B cell (primary cell): ENCODE measurements at regions not wholly inside any gene's neighbourhood (a gene's known extent, or its start where the extent isn't known, plus 50 kb on each side); places are given as distances from the start of the nearest gene placed in this dataset.

ENCODE experiments used
- ATAC-seq: fragments of 200-7000 bp; cut with Tn5 transposase; one replicate; pipeline ENCODE4 v1.10.0; 2021; ENCODE audit warnings: low read depth, mild to moderate bottlenecking, moderate number of reproducible peaks, moderate library complexity
- CTCF ChIA-PET: fragments of 350-600 bp; sonication (Branson Sonifier 250); formaldehyde crosslinking; loops from one replicate; lab custom pipeline; 2021; ENCODE audit warnings: antibody characterized with exemption, inconsistent platforms; lab: Charles Lee
- POLR2A ChIA-PET: fragments of 350-600 bp; sonication (Branson Sonifier 250); formaldehyde crosslinking; loops from one replicate; lab custom pipeline; 2021; ENCODE audit warnings: antibody characterized with exemption; lab: Charles Lee
- DNase-seq: peaks from one replicate; pipeline ENCODE4 v3.0.0; 2013
- H2AFZ ChIP-seq: 2 replicates; pipeline ENCODE4 v1.6.1; 2012; ENCODE audit warnings: mild to moderate bottlenecking, low read depth, low read length; ENCODE audit not compliant: insufficient read depth, poor library complexity, severe bottlenecking
- H3K27ac ChIP-seq, 2 donors: 1 replicate in 1 of 2; 2 replicates in 1 of 2; pipeline ENCODE4 v1.5.1; 2012 to 2013; ENCODE audit warnings: low read length in 2 of 2, mild to moderate bottlenecking in 2 of 2, moderate library complexity in 1 of 2
- H3K27me3 ChIP-seq, 4 experiments: fragments of 200-600 bp in 1 of 4; sonication (generic) in 1 of 4; replicated peaks in 1 of 4; 1 replicate in 2 of 4; 2 replicates in 2 of 4; pipeline versions ENCODE4 v1.6.1 to v1.7.0; 2013 to 2016; ENCODE audit warnings: low read length in 3 of 4, mild to moderate bottlenecking in 2 of 4, mixed read lengths in 1 of 4, moderate library complexity in 1 of 4; ENCODE audit not compliant: insufficient read depth in 4 of 4, control insufficient read depth in 3 of 4; ENCODE audit errors: control extremely low read depth in 1 of 4
- H3K36me3 ChIP-seq, 2 experiments: replicated peaks in 1 of 2; 1 replicate in 1 of 2; 2 replicates in 1 of 2; pipeline versions ENCODE4 v1.6.1 to v1.7.1; 2013; ENCODE audit warnings: low read length in 1 of 2; ENCODE audit not compliant: insufficient read depth in 2 of 2, control insufficient read depth in 1 of 2; ENCODE audit errors: control extremely low read depth in 1 of 2, extremely low read depth in 1 of 2
- H3K4me1 ChIP-seq, 2 donors: fragments of 200-600 bp in 1 of 2; sonication (generic) in 1 of 2; 1 replicate in 1 of 2; 2 replicates in 1 of 2; pipeline versions ENCODE4 v1.5.1 to v1.6.1; 2013 to 2017; ENCODE audit warnings: low read length in 2 of 2; ENCODE audit not compliant: control insufficient read depth in 2 of 2, insufficient read depth in 2 of 2
- H3K4me2 ChIP-seq: replicated peaks from 2 replicates; pipeline ENCODE3; 2012; ENCODE audit warnings: mild to moderate bottlenecking, low read depth, low read length; ENCODE audit not compliant: poor library complexity, severe bottlenecking
- H3K4me3 ChIP-seq, 5 experiments: fragments of 200-600 bp in 1 of 5; sonication (generic) in 1 of 5; 1 replicate in 3 of 5; 2 replicates in 2 of 5; pipeline versions ENCODE4 v1.5.1 to v1.7.0; 2011 to 2016; ENCODE audit warnings: low read length in 4 of 5, mild to moderate bottlenecking in 4 of 5, low read depth in 2 of 5, control low read depth in 1 of 5, moderate library complexity in 1 of 5; ENCODE audit not compliant: insufficient read depth in 1 of 5; ENCODE audit errors: control extremely low read depth in 1 of 5, extremely low read depth in 1 of 5
- H3K79me2 ChIP-seq: fragments of 200-600 bp; sonication (generic); one replicate; pipeline ENCODE4 v1.6.0; 2016; ENCODE audit warnings: low read length; ENCODE audit not compliant: control insufficient read depth, insufficient read depth
- H3K9ac ChIP-seq: fragments of 200-600 bp; sonication (generic); 2 replicates; pipeline ENCODE4 v1.6.1; 2017; ENCODE audit warnings: mild to moderate bottlenecking, low read length, moderate library complexity
- H3K9me3 ChIP-seq, 3 donors: one replicate each; pipeline versions ENCODE4 v1.6.1 to v1.7.1; 2013; ENCODE audit warnings: low read length in 2 of 3; ENCODE audit not compliant: control insufficient read depth in 2 of 3, insufficient read depth in 1 of 3; ENCODE audit errors: control extremely low read depth in 1 of 3
- H4K20me1 ChIP-seq: 2 replicates; pipeline ENCODE4 v1.6.0; 2012; ENCODE audit warnings: mild to moderate bottlenecking, low read length; ENCODE audit not compliant: insufficient read depth, control insufficient read depth, poor library complexity, severe bottlenecking
- H3K27ac Mint-ChIP-seq: one replicate; pipeline ENCODE4 v1.8.0; 2021; ENCODE audit warnings: mixed read lengths
- H3K27me3 Mint-ChIP-seq: one replicate; pipeline ENCODE4 v1.8.0; 2021; ENCODE audit warnings: mixed read lengths
- H3K4me1 Mint-ChIP-seq: one replicate; pipeline ENCODE4 v1.8.0; 2021; ENCODE audit warnings: mixed read lengths
- H3K4me3 Mint-ChIP-seq: one replicate; pipeline ENCODE4 v1.8.0; 2021; ENCODE audit warnings: mixed read lengths
- H3K9me3 Mint-ChIP-seq: one replicate; pipeline ENCODE4 v1.8.0; 2022; ENCODE audit warnings: mixed read lengths; ENCODE audit not compliant: insufficient read depth
- CTCF ChIP-seq: fragments of 200-600 bp; IDR thresholded peaks from one replicate; pipeline ENCODE4 v1.8.0; 2022; ENCODE audit warnings: antibody characterized with exemption, mild to moderate bottlenecking
- EZH2 ChIP-seq: IDR thresholded peaks from 2 replicates; pipeline ENCODE4 v1.6.1; 2012; ENCODE audit warnings: borderline replicate concordance, low read depth, mild to moderate bottlenecking, moderate library complexity, low read length; ENCODE audit not compliant: insufficient read depth, poor library complexity, severe bottlenecking
- WGBS: methylation state at CpG from one replicate; pipeline ENCODE4 v1.1.5; 2013; ENCODE audit warnings: missing lambda C conversion rate; ENCODE audit not compliant: insufficient coverage; 5-methylcytosine and 5-hydroxymethylcytosine counted together
- intact Hi-C: fragments of 100-400 bp; cut with micrococcal nuclease; formaldehyde crosslinking; loops from one replicate; pipeline ENCODE4 v1.10.0; 2022

- intact Hi-C loops: no loop called here
- ChIA-PET CTCF (no interaction called here), POLR2A (no interaction called here)
- H2AFZ ChIP-seq: no peak overlapping the region
- no peaks in the 10 kb centered on the region for H3K4me1 ChIP-seq
- WGBS: no CpG with 5 or more reads among the region's 1 CpG
- no peaks in the 10 kb centered on the region for H4K20me1 ChIP-seq
- H3K27me3 Mint-ChIP-seq: no peaks in the 10 kb centered on the region
- H3K9ac ChIP-seq: no peak overlapping the region
- no peak overlapping the region for H3K27ac Mint-ChIP-seq
- H3K9me3 Mint-ChIP-seq: peaks cover 17% of the 10 kb centered on the region
- H3K9me3 ChIP-seq: peaks cover 0 to 14% (median 3%) of the 10 kb centered on the region in 3 donors
- ATAC-seq (no peak), DNase-seq (no peak)
- H3K4me2 ChIP-seq: no peak overlapping the region
- H3K79me2 ChIP-seq: no peaks in the 10 kb centered on the region
- no peak overlapping the region for H3K4me3 ChIP-seq
- no peak overlapping the region for H3K4me3 Mint-ChIP-seq
- H3K27me3 ChIP-seq: no peaks in the 10 kb centered on the region
- TF ChIP-seq CTCF (no peak), EZH2 (no peak)
- no peaks in the 10 kb centered on the region for H3K4me1 Mint-ChIP-seq
- no peak overlapping the region for H3K27ac ChIP-seq
- H3K36me3 ChIP-seq: no peaks in the 10 kb centered on the region
These were observed 619.8 kb downstream of the HINT1 start for GRCh38 chr5:130545291-130545690.

- no peak overlapping the region for H3K9ac ChIP-seq
- H3K4me3 ChIP-seq: no peak overlapping the region
- peaks cover 0 to 14% (median 3%) of the 10 kb centered on the region in 3 donors for H3K9me3 ChIP-seq
- H4K20me1 ChIP-seq: no peaks in the 10 kb centered on the region
- no peak overlapping the region for H3K27ac Mint-ChIP-seq
- no peaks in the 10 kb centered on the region for H3K27me3 ChIP-seq
- H3K4me2 ChIP-seq: no peak overlapping the region
- H3K9me3 Mint-ChIP-seq: peaks cover 11% of the 10 kb centered on the region
- H3K27me3 Mint-ChIP-seq: no peaks in the 10 kb centered on the region
- POLR2A ChIA-PET: no interaction called here
- ATAC-seq (no peak), DNase-seq (no peak)
- H3K27ac ChIP-seq: no peak overlapping the region
- WGBS: no CpG with 5 or more reads among the region's 3 CpGs
- H3K79me2 ChIP-seq: no peaks in the 10 kb centered on the region
- CTCF ChIA-PET: no interaction called here
- no peaks in the 10 kb centered on the region for H3K36me3 ChIP-seq
- TF ChIP-seq CTCF (no peak), EZH2 (no peak)
- no peak overlapping the region for H3K4me3 Mint-ChIP-seq
- intact Hi-C loops: no loop called here
- no peaks in the 10 kb centered on the region for H3K4me1 Mint-ChIP-seq
- no peak overlapping the region for H2AFZ ChIP-seq
- no peaks in the 10 kb centered on the region for H3K4me1 ChIP-seq
These were observed 623.3 kb downstream of the HINT1 start for GRCh38 chr5:130541617-130542221.
